ENCODE measurements at regions not wholly inside any gene's neighbourhood (a gene's known extent, or its start where the extent isn't known, plus 50 kb on each side); places are given as distances from the start of the nearest gene placed in this dataset.

DNA sequence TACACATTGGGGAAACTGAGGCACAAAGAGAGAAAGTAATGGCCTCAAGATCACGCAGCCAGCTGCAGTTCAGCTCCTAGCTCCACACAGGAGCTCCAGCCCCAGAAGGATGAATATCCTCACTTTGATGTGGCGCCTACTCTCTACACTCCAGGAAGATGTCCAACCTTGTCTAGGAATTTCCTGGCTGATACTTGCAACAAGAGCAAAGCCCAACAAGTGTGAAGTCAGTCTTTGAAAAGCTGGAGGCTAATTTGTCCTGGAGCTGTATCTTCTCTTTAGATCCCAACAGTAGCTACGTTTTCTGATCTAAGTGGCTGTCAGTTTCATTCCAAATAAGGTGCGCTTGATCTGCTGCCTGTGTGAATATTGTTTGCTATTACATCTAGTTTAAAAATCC, 344.9 kb downstream of the PTPRU start:
- TF ChIP-seq, protein P1, sequence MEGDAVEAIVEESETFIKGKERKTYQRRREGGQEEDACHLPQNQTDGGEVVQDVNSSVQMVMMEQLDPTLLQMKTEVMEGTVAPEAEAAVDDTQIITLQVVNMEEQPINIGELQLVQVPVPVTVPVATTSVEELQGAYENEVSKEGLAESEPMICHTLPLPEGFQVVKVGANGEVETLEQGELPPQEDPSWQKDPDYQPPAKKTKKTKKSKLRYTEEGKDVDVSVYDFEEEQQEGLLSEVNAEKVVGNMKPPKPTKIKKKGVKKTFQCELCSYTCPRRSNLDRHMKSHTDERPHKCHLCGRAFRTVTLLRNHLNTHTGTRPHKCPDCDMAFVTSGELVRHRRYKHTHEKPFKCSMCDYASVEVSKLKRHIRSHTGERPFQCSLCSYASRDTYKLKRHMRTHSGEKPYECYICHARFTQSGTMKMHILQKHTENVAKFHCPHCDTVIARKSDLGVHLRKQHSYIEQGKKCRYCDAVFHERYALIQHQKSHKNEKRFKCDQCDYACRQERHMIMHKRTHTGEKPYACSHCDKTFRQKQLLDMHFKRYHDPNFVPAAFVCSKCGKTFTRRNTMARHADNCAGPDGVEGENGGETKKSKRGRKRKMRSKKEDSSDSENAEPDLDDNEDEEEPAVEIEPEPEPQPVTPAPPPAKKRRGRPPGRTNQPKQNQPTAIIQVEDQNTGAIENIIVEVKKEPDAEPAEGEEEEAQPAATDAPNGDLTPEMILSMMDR (IDR thresholded peaks at IDR 0.05; ENCODE audit: poor library complexity, severe bottlenecking), result no peak
- TF ChIP-seq, protein P2, sequence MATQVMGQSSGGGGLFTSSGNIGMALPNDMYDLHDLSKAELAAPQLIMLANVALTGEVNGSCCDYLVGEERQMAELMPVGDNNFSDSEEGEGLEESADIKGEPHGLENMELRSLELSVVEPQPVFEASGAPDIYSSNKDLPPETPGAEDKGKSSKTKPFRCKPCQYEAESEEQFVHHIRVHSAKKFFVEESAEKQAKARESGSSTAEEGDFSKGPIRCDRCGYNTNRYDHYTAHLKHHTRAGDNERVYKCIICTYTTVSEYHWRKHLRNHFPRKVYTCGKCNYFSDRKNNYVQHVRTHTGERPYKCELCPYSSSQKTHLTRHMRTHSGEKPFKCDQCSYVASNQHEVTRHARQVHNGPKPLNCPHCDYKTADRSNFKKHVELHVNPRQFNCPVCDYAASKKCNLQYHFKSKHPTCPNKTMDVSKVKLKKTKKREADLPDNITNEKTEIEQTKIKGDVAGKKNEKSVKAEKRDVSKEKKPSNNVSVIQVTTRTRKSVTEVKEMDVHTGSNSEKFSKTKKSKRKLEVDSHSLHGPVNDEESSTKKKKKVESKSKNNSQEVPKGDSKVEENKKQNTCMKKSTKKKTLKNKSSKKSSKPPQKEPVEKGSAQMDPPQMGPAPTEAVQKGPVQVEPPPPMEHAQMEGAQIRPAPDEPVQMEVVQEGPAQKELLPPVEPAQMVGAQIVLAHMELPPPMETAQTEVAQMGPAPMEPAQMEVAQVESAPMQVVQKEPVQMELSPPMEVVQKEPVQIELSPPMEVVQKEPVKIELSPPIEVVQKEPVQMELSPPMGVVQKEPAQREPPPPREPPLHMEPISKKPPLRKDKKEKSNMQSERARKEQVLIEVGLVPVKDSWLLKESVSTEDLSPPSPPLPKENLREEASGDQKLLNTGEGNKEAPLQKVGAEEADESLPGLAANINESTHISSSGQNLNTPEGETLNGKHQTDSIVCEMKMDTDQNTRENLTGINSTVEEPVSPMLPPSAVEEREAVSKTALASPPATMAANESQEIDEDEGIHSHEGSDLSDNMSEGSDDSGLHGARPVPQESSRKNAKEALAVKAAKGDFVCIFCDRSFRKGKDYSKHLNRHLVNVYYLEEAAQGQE (IDR thresholded peaks at IDR 0.05; ENCODE audit: borderline replicate concordance), result no peak
- TF ChIP-seq EZH2 (IDR thresholded peaks at IDR 0.05; ENCODE audit: borderline replicate concordance, insufficient read depth, low read length, poor library complexity, severe bottlenecking) (no peak), RAD21 (conservative IDR thresholded peaks at IDR 0.05) (no peak), SMC3 (conservative IDR thresholded peaks at IDR 0.05; ENCODE audit: poor library complexity) (no peak), EP300 (conservative IDR thresholded peaks at IDR 0.05; ENCODE audit: poor library complexity, severe bottlenecking) (no peak), TAF1 (IDR thresholded peaks at IDR 0.05; ENCODE audit: low read depth) (no peak), POLR2AphosphoS5 (IDR thresholded peaks at IDR 0.05) (no peak), MXI1 (conservative IDR thresholded peaks at IDR 0.05; ENCODE audit: poor library complexity, severe bottlenecking) (no peak)

All from neural cell (in vitro differentiated cells).